ENCODE measurements at regions not wholly inside any gene's neighbourhood (a gene's known extent, or its start where the extent isn't known, plus 50 kb on each side); places are given as distances from the start of the nearest gene placed in this dataset.
A peak's percentile ranks its signal among the peaks of the same experiment; 100 is the strongest.
"Not testable (repeated sequence)": the region's sequence is repeated elsewhere in the genome, so short reads cannot be mapped to it uniquely, and the experiment has no call there.

DNA sequence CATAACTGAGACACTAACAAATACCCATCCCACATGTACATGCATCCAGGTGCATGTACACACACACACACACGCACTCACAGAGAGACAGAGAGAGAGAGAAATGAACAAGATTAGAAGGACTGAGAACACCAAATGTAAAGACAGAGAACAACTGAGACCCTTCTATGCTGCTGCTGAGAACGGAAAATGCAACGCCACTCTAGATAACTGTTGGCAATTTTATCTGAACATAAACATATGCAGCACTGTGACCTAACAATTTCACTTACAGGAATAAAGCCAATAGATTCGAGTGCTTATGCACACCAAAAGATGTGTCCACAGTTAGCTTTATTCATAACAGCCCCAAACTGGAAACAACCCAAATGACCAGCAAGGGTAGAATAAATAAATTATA, 103.8 kb upstream of the LY86 start:
- no peak for DNase-seq
- TF ChIP-seq, protein P1, sequence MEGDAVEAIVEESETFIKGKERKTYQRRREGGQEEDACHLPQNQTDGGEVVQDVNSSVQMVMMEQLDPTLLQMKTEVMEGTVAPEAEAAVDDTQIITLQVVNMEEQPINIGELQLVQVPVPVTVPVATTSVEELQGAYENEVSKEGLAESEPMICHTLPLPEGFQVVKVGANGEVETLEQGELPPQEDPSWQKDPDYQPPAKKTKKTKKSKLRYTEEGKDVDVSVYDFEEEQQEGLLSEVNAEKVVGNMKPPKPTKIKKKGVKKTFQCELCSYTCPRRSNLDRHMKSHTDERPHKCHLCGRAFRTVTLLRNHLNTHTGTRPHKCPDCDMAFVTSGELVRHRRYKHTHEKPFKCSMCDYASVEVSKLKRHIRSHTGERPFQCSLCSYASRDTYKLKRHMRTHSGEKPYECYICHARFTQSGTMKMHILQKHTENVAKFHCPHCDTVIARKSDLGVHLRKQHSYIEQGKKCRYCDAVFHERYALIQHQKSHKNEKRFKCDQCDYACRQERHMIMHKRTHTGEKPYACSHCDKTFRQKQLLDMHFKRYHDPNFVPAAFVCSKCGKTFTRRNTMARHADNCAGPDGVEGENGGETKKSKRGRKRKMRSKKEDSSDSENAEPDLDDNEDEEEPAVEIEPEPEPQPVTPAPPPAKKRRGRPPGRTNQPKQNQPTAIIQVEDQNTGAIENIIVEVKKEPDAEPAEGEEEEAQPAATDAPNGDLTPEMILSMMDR (IDR thresholded peaks at IDR 0.05; ENCODE audit: borderline replicate concordance): no peak
- intact Hi-C loops (cut with micrococcal nuclease): no loop called here
- Histone ChIP-seq H3K27me3 (ENCODE audit: low read depth) (peaks cover 6% of the 10 kb centered on the region), H3K4me1 (no peaks in the 10 kb centered on the region), H3K36me3 (no peaks in the 10 kb centered on the region), H3K9me3 (replicated peaks) (peaks cover 6% of the 10 kb centered on the region), H3K27ac (replicated peaks) (no peak overlapping the region), H3K4me3 (no peak overlapping the region)

DNA sequence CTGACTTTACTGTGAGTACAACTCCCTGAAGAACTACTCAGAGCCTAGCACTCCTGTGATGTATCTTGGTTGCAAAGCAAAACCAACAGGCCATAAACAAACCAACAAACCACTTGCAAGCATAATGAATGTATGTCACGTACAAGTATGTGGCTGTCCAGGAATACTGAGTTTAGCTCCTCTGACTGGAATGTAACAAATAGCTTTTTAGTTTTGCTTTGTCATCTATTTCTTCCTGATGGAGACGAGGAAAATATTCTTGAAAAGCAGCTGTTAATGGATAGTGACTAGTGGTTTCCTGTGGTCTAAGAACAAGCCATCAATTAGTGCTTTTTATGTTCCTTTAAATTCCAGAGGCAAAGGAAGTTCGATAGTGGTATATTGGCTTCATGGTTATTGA, 101.9 kb upstream of the LY86 start:
- Histone ChIP-seq H3K4me1 (no peaks in the 10 kb centered on the region), H3K27me3 (ENCODE audit: low read depth) (peaks cover 6% of the 10 kb centered on the region), H3K36me3 (no peaks in the 10 kb centered on the region), H3K4me3 (no peak overlapping the region), H3K9me3 (replicated peaks) (peaks cover 6% of the 10 kb centered on the region), H3K27ac (replicated peaks) (no peak overlapping the region)
- no peak for DNase-seq
- TF ChIP-seq, protein P1 (IDR thresholded peaks at IDR 0.05; ENCODE audit: borderline replicate concordance): no peak
- intact Hi-C loops (cut with micrococcal nuclease): no loop called here

DNA sequence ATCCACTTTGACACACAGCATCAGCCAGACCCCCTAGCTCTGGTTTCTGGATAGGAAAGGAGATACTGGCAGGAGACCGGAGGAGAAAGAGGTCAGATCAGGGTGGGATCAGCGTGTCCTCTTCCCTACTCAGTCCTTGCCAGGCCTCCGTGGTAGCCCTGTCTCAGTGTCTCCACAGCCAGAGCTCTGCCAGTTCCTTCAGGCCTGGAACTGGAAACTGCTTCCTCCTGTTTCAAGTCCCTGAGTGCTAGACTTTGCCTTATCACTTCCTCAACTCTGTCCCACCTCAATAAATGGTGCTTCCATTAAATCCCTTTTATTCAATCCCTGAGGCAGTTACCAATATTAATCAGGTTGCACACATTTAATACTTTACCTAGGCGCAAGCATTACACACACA, 96.8 kb upstream of the LY86 start:
- no peaks in the 10 kb centered on the region for H3K9me3 ChIP-seq (replicated peaks)
- intact Hi-C loops (cut with micrococcal nuclease): no loop called here
- H3K4me1 ChIP-seq: no peaks in the 10 kb centered on the region
- H3K27ac ChIP-seq (replicated peaks): no peak overlapping the region
- no peaks in the 10 kb centered on the region for H3K36me3 ChIP-seq
- H3K27me3 ChIP-seq (ENCODE audit: low read depth): no peaks in the 10 kb centered on the region
- no peak for DNase-seq
- no peak overlapping the region for H3K4me3 ChIP-seq
- TF ChIP-seq, protein P1 (IDR thresholded peaks at IDR 0.05; ENCODE audit: borderline replicate concordance): no peak

DNA sequence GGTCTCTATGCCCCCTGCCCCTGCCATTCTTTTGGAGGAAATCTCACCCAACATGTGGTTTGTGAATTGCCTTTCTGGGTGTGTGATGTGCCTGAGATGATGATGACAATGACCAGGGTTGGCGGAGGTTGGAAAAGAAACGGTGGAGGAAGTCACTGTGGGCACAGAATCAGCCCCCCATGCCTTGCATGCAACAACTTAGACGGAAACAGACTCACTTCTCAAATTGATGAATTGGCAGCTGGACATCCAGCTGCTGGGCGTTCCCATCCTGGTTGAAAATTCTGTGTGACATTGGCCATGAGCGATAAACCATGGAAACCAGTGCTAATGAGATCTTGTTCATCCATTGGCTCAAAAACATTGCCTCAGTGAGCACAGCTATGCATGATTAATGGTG, 95.8 kb upstream of the LY86 start:
- Histone ChIP-seq H3K27me3 (ENCODE audit: low read depth) (no peaks in the 10 kb centered on the region), H3K36me3 (no peaks in the 10 kb centered on the region), H3K4me1 (no peaks in the 10 kb centered on the region), H3K4me3 (no peak overlapping the region), H3K9me3 (replicated peaks) (no peaks in the 10 kb centered on the region), H3K27ac (replicated peaks) (no peak overlapping the region)
- intact Hi-C loops (cut with micrococcal nuclease): no loop called here
- DNase-seq: peak; percentile 17
- TF ChIP-seq, protein P1 (IDR thresholded peaks at IDR 0.05; ENCODE audit: borderline replicate concordance): no peak

DNA sequence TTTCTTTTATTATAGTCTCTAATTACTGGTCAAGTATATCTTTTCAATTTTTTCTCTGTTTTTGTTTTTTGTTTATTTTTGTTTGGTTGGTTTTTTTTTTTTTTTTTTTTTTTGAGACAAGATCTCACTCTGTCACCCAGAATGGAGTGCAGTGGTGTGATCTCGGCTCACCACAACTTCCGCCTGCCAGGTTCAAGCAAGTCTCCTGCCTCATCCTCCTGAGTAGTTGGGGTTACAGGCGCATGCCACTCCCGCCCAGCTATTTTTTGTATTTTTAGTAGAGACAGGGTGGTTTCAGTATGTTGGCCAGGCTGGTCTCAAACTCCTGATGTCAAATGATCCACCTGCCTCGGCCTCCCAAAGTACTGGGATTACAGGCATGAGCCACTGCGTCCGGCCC, 94.4 kb upstream of the LY86 start:
- H3K4me1 ChIP-seq; intact Hi-C loops (cut with micrococcal nuclease); H3K27ac ChIP-seq (replicated peaks); H3K36me3 ChIP-seq; DNase-seq; H3K27me3 ChIP-seq (ENCODE audit: low read depth); H3K4me3 ChIP-seq; H3K9me3 ChIP-seq (replicated peaks): not testable (repeated sequence)

DNA sequence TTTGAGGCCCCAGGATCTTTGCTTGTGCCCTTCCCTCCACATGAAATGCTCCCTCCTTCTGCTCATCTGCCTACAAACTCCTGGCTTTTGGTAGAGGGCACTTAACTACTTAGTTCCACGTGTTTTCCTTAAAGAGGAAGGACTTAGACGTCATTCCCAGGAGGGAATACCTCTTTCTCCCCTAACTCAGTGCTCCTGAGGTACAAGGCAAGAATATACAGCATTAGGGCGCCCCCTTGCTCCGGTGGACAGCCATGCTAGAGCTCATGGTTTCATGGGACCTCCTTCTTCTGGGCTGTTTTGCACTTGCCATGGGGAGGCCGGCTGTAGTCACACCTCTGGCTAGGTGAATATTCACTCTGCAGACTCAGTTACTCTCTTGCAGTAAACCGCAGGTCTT, 93.8 kb upstream of the LY86 start:
- Histone ChIP-seq H3K9me3 (replicated peaks) (no peaks in the 10 kb centered on the region), H3K27me3 (ENCODE audit: low read depth) (peaks cover 5% of the 10 kb centered on the region), H3K27ac (replicated peaks) (no peak overlapping the region), H3K4me1 (no peaks in the 10 kb centered on the region), H3K4me3 (no peak overlapping the region), H3K36me3 (no peaks in the 10 kb centered on the region)
- intact Hi-C loops (cut with micrococcal nuclease): no loop called here
- TF ChIP-seq, protein P1 (IDR thresholded peaks at IDR 0.05; ENCODE audit: borderline replicate concordance): peak; percentile 72
- DNase-seq: peak; percentile 60

All from left ventricle myocardium inferior (tissue), 1 donor.